HFF-Myc (cell line): ENCODE measurements at regions not wholly inside any gene's neighbourhood (a gene's known extent, or its start where the extent isn't known, plus 50 kb on each side); places are given as distances from the start of the nearest gene placed in this dataset.
A peak's percentile ranks its signal among the peaks of the same experiment; 100 is the strongest.
"Not testable (repeated sequence)": the region's sequence is repeated elsewhere in the genome, so short reads cannot be mapped to it uniquely, and the experiment has no call there.

Experiments used
- DNase-seq: peaks from one replicate; pipeline ENCODE4 v3.0.0-alpha.2; 2011; ENCODE audit warnings: low read depth; ENCODE audit errors: extremely low read depth
- H3K4me3 ChIP-seq: replicated peaks from 2 replicates; pipeline ENCODE4 v1.5.1; 2011; ENCODE audit warnings: low read depth, mild to moderate bottlenecking, control low read depth, low read length
- CTCF ChIP-seq: IDR thresholded peaks from 2 replicates; pipeline ENCODE4 v1.5.1; 2012; ENCODE audit warnings: mild to moderate bottlenecking, low read depth, low read length, control low read depth; ENCODE audit errors: missing control alignments

- H3K4me3 ChIP-seq = no peak overlapping the region
- no peak for TF ChIP-seq CTCF
- no peak for DNase-seq
Measured at GRCh38 chr6:160863782-160864181, 127.8 kb upstream of the MAP3K4 start.

GRCh38 chr6:160871320-160871719 is 120.2 kb upstream of the MAP3K4 start:
- no peak for TF ChIP-seq CTCF
- DNase-seq = no peak
- no peak overlapping the region for H3K4me3 ChIP-seq

GRCh38 chr6:160881148-160881808 is 110.3 kb upstream of the MAP3K4 start:
- no peak overlapping the region for H3K4me3 ChIP-seq
- no peak for TF ChIP-seq CTCF
- peak; percentile 2 for DNase-seq

- no peak for TF ChIP-seq CTCF
- DNase-seq = no peak
- H3K4me3 ChIP-seq = no peak overlapping the region
Measured at GRCh38 chr6:160882006-160882405, 109.6 kb upstream of the MAP3K4 start.

GRCh38 chr6:160882791-160883279 is 108.7 kb upstream of the MAP3K4 start:
- peak; percentile 1 for DNase-seq
- H3K4me3 ChIP-seq = no peak overlapping the region
- no peak for TF ChIP-seq CTCF

- DNase-seq = no peak
- TF ChIP-seq CTCF = no peak
- H3K4me3 ChIP-seq = no peak overlapping the region
Measured at GRCh38 chr6:160883560-160883959, 108.0 kb upstream of the MAP3K4 start.

GRCh38 chr6:160883999-160884398 is 107.6 kb upstream of the MAP3K4 start:
- no peak for TF ChIP-seq CTCF
- DNase-seq = no peak

GRCh38 chr6:160889148-160889547 is 102.4 kb upstream of the MAP3K4 start:
- not testable (repeated sequence) for DNase-seq, H3K4me3 ChIP-seq

More at GRCh38 chr6:160883999-160884398, 107.6 kb upstream of the MAP3K4 start:
- no peak overlapping the region for H3K4me3 ChIP-seq
